Immature natural killer cell (primary cell): ENCODE measurements at regions not wholly inside any gene's neighbourhood (a gene's known extent, or its start where the extent isn't known, plus 50 kb on each side); places are given as distances from the start of the nearest gene placed in this dataset.

Experiments
- DNase-seq, 3 donors: peaks; one replicate each; pipeline ENCODE4 v3.0.0; 2022; ENCODE audit warnings: mixed read lengths in 1 of 3
- H3K27ac Mint-ChIP-seq, 6 donors: one replicate each; pipeline ENCODE4 v1.8.0; 2020; ENCODE audit warnings: mixed read lengths in 6 of 6, mild to moderate bottlenecking in 5 of 6, inconsistent platforms in 4 of 6, moderate library complexity in 3 of 6
- H3K27me3 Mint-ChIP-seq, 3 donors: one replicate each; pipeline ENCODE4 v1.8.0; 2020 to 2021; ENCODE audit warnings: low read depth in 3 of 3, mild to moderate bottlenecking in 3 of 3, mixed read lengths in 3 of 3, moderate library complexity in 3 of 3, inconsistent platforms in 1 of 3
- H3K36me3 Mint-ChIP-seq, 3 donors: one replicate each; pipeline ENCODE4 v1.8.0; 2020; ENCODE audit warnings: mixed read lengths in 3 of 3, inconsistent platforms in 2 of 3, mild to moderate bottlenecking in 2 of 3
- H3K4me1 Mint-ChIP-seq, 2 donors: one replicate each; pipeline ENCODE4 v1.8.0; 2020; ENCODE audit warnings: inconsistent platforms in 2 of 2, mild to moderate bottlenecking in 2 of 2, mixed read lengths in 2 of 2, moderate library complexity in 1 of 2
- H3K4me3 Mint-ChIP-seq, 5 donors: one replicate each; pipeline ENCODE4 v1.8.0; 2020; ENCODE audit warnings: mild to moderate bottlenecking in 5 of 5, mixed read lengths in 5 of 5, inconsistent platforms in 3 of 5, moderate library complexity in 3 of 5
- H3K9me3 Mint-ChIP-seq, 6 donors: one replicate each; pipeline ENCODE4 v1.8.0; 2020; ENCODE audit warnings: mild to moderate bottlenecking in 6 of 6, mixed read lengths in 6 of 6, inconsistent platforms in 4 of 6, moderate library complexity in 3 of 6

- Mint-ChIP-seq H3K36me3 (no peaks in the 10 kb centered on the region), H3K27ac (no peak overlapping the region), H3K9me3 (peaks cover 12 to 44% (median 21%) of the 10 kb centered on the region in 6 donors), H3K4me1 (no peaks in the 10 kb centered on the region), H3K4me3 (no peak overlapping the region), H3K27me3 (no peaks in the 10 kb centered on the region)
- no peak for DNase-seq
These were observed 1302.3 kb upstream of the CHAC2 start for GRCh38 chr2:52465287-52465686.

GRCh38 chr2:52463457-52463856, 1304.1 kb upstream of the CHAC2 start:
- H3K4me1 Mint-ChIP-seq, result no peaks in the 10 kb centered on the region
- no peak overlapping the region for H3K4me3 Mint-ChIP-seq
- peaks cover 14 to 47% (median 18%) of the 10 kb centered on the region in 6 donors for H3K9me3 Mint-ChIP-seq
- no peaks in the 10 kb centered on the region for H3K36me3 Mint-ChIP-seq
- DNase-seq, result no peak
- H3K27me3 Mint-ChIP-seq, result peaks cover 0 to 2% (median 0%) of the 10 kb centered on the region in 3 donors
- H3K27ac Mint-ChIP-seq, result no peak overlapping the region

GRCh38 chr2:52456561-52457377, 1310.8 kb upstream of the CHAC2 start:
- H3K27ac Mint-ChIP-seq, result no peak overlapping the region
- no peaks in the 10 kb centered on the region for H3K4me1 Mint-ChIP-seq
- peaks cover 0 to 2% (median 0%) of the 10 kb centered on the region in 3 donors for H3K27me3 Mint-ChIP-seq
- no peak overlapping the region for H3K4me3 Mint-ChIP-seq
- H3K9me3 Mint-ChIP-seq, result peaks cover 18 to 48% (median 24%) of the 10 kb centered on the region in 6 donors
- H3K36me3 Mint-ChIP-seq, result peaks cover 0 to 5% (median 0%) of the 10 kb centered on the region in 3 donors
- DNase-seq, result no peak

DNA sequence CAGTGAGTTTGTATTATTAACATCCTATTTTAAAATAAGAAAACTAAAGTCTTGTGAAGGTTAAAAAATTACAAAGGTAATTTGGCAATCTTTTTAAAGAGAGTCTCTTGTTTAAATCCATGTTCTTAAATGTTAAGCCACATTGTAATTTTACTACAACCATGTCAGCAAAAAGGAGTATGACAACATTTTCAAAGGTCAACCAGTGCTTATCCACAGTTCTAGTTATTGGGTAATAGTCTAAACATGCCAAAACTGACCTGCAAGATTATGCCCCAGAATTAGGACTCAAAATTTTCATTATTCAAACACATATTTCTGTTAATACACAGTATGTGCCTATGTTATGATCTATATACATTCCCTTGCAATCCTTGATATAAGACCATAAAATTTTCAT, 1312.6 kb upstream of the CHAC2 start:
- Mint-ChIP-seq H3K27ac (no peak overlapping the region), H3K9me3 (peaks cover 16 to 46% (median 25%) of the 10 kb centered on the region in 6 donors), H3K4me1 (no peaks in the 10 kb centered on the region), H3K4me3 (no peak overlapping the region), H3K27me3 (peaks cover 0 to 2% (median 0%) of the 10 kb centered on the region in 3 donors), H3K36me3 (peaks cover 0 to 5% (median 0%) of the 10 kb centered on the region in 3 donors)
- DNase-seq, result no peak

- Mint-ChIP-seq H3K4me3 (no peak overlapping the region), H3K9me3 (peaks cover 15 to 38% (median 27%) of the 10 kb centered on the region in 6 donors), H3K27me3 (no peaks in the 10 kb centered on the region), H3K36me3 (peaks cover 0 to 5% (median 0%) of the 10 kb centered on the region in 3 donors), H3K4me1 (no peaks in the 10 kb centered on the region), H3K27ac (no peak overlapping the region)
- DNase-seq, result no peak
These were observed 1315.4 kb upstream of the CHAC2 start for GRCh38 chr2:52452201-52452600.

DNA sequence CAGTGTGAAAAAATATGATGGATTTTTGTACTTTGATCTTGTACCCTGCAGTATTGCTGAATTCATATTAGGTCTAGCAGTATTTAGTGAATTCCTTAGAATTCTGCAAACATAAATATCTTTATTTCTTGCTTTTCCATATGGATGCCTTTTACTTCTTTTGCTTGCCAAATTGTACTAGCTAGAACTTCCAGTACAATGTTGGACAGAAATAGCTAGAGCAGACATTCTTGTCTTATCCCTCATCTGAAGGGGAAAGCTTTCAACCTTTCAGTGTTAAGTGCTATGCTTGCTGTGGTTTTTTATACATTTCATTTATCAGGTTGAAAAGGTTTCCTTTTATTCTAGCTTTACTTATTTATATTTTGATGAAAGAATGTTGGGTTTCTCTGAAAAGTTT, 1321.9 kb upstream of the CHAC2 start:
- H3K4me1 Mint-ChIP-seq, result no peaks in the 10 kb centered on the region
- H3K27me3 Mint-ChIP-seq, result peaks cover 0 to 3% (median 0%) of the 10 kb centered on the region in 3 donors
- DNase-seq, result no peak
- no peak overlapping the region for H3K4me3 Mint-ChIP-seq
- no peaks in the 10 kb centered on the region for H3K36me3 Mint-ChIP-seq
- H3K27ac Mint-ChIP-seq, result no peak overlapping the region
- peaks cover 6 to 24% (median 17%) of the 10 kb centered on the region in 6 donors for H3K9me3 Mint-ChIP-seq

DNA sequence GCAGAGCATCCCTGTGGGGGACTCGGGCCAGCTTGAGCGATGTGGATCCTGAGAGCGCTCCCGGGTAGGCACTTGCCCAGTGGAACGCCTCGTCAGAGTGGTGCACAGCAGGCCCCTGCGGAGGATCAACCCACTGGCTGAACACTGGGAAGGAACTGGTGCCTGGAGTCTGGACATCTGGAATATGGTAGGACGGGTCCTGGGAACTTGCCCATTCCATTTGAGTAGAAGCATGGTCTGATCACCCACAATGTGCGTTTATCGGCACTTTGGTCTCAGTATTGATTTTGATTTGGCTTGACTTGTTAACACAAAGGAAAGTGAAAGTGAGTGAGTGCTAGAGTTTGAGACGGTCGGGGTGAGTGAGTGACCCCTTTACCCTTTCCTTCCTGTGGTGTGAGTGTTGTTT, 1336.2 kb upstream of the CHAC2 start:
- peaks cover 12 to 34% (median 18%) of the 10 kb centered on the region in 6 donors for H3K9me3 Mint-ChIP-seq
- H3K36me3 Mint-ChIP-seq, result peaks cover 0 to 3% (median 0%) of the 10 kb centered on the region in 3 donors
- no peaks in the 10 kb centered on the region for H3K4me1 Mint-ChIP-seq
- H3K27ac Mint-ChIP-seq, result no peak overlapping the region
- no peak overlapping the region for H3K4me3 Mint-ChIP-seq
- H3K27me3 Mint-ChIP-seq, result peaks cover 0 to 3% (median 0%) of the 10 kb centered on the region in 3 donors
- no peak for DNase-seq

- Mint-ChIP-seq H3K9me3 (peaks cover 15 to 38% (median 16%) of the 10 kb centered on the region in 6 donors), H3K27ac (no peak overlapping the region), H3K27me3 (peaks cover 0 to 3% (median 0%) of the 10 kb centered on the region in 3 donors), H3K4me1 (no peaks in the 10 kb centered on the region), H3K4me3 (no peak overlapping the region), H3K36me3 (peaks cover 0 to 3% (median 0%) of the 10 kb centered on the region in 3 donors)
- no peak for DNase-seq
These were observed 1337.9 kb upstream of the CHAC2 start for GRCh38 chr2:52429740-52430139.

- Mint-ChIP-seq H3K27me3 (peaks cover 0 to 3% (median 0%) of the 10 kb centered on the region in 3 donors), H3K4me3 (no peak overlapping the region), H3K4me1 (no peaks in the 10 kb centered on the region), H3K9me3 (peaks cover 14 to 38% (median 17%) of the 10 kb centered on the region in 6 donors), H3K36me3 (peaks cover 0 to 3% (median 0%) of the 10 kb centered on the region in 3 donors), H3K27ac (no peak overlapping the region)
- no peak for DNase-seq
These were observed 1338.4 kb upstream of the CHAC2 start for GRCh38 chr2:52429171-52429570.

DNA sequence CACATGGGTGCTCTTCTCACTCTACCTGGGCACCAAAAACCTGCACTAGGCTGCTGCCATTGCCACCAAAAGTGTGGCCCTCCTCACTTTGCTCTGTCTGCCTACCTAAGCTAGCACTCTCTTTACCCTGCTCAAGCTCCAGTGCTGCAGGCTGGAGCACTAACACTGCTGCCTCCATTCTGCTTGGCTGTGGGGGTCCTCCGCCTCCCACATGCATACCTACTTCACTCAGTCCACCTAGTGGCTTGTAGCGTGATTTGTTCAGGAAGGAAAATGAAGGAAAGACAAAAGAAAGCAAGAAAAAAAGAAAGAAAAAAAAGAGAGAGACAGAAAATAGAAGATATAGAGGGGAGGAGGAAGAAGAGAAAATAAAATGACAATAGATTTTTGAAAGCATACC, 1339.4 kb upstream of the CHAC2 start:
- Mint-ChIP-seq H3K27ac (no peak overlapping the region), H3K4me3 (no peak overlapping the region), H3K27me3 (peaks cover 0 to 3% (median 0%) of the 10 kb centered on the region in 3 donors), H3K4me1 (no peaks in the 10 kb centered on the region), H3K9me3 (peaks cover 14 to 38% (median 16%) of the 10 kb centered on the region in 6 donors), H3K36me3 (peaks cover 0 to 3% (median 0%) of the 10 kb centered on the region in 3 donors)
- no peak for DNase-seq

DNA sequence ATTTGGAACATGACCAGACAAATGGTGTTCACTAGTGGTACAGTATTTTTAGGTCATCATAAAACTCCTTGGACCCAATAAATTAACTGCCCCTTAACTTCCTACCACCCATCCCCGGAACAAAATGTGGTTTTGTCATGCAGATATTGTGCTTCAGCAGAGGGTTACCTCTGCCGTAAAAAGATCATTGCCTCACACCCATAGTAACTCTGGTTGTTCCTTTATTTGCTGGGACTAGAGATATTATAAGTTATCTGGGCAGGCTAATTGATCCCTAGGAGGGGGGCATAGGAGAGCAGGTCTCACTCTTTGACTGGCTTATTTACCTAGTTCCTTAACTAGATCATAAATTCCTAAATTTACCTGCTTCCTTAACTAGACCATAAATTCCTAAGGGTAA, 1343.9 kb upstream of the CHAC2 start:
- Mint-ChIP-seq H3K27ac (no peak overlapping the region), H3K4me1 (no peaks in the 10 kb centered on the region), H3K36me3 (no peaks in the 10 kb centered on the region), H3K4me3 (no peak overlapping the region), H3K9me3 (peaks cover 5 to 39% (median 14%) of the 10 kb centered on the region in 6 donors), H3K27me3 (peaks cover 0 to 3% (median 0%) of the 10 kb centered on the region in 3 donors)
- no peak for DNase-seq

- DNase-seq, result no peak
- no peak overlapping the region for H3K4me3 Mint-ChIP-seq
- H3K36me3 Mint-ChIP-seq, result no peaks in the 10 kb centered on the region
- no peak overlapping the region for H3K27ac Mint-ChIP-seq
- H3K4me1 Mint-ChIP-seq, result no peaks in the 10 kb centered on the region
- peaks cover 5 to 44% (median 14%) of the 10 kb centered on the region in 6 donors for H3K9me3 Mint-ChIP-seq
- H3K27me3 Mint-ChIP-seq, result peaks cover 0 to 3% (median 0%) of the 10 kb centered on the region in 3 donors
These were observed 1344.5 kb upstream of the CHAC2 start for GRCh38 chr2:52423111-52423510.

DNA sequence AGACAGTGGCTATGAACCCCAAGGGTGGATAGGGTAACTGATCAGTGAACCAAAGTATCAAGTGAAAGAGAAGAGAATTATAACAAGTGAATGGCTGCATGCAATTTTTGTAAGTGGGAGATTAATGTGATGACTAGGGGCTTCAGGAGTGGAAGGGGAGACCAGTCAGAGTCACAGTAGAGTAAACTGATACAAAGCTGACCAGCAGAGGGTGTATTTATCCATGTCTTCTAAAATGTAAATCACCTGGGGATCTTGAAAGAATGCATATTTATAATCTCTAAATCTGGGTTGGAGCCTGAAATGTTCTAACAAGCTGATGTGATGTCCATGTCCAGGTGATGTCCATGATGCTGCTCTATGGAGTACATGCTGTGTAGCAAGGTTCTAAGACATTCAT, 1351.3 kb upstream of the CHAC2 start:
- Mint-ChIP-seq H3K36me3 (no peaks in the 10 kb centered on the region), H3K4me1 (no peaks in the 10 kb centered on the region), H3K27me3 (no peaks in the 10 kb centered on the region), H3K27ac (no peak overlapping the region), H3K9me3 (peaks cover 8 to 39% (median 18%) of the 10 kb centered on the region in 6 donors), H3K4me3 (no peak overlapping the region)
- DNase-seq, result no peak

GRCh38 chr2:52414561-52415295, 1352.9 kb upstream of the CHAC2 start:
- H3K36me3 Mint-ChIP-seq, result no peaks in the 10 kb centered on the region

More at GRCh38 chr2:52414561-52415295, 1352.9 kb upstream of the CHAC2 start:
- no peaks in the 10 kb centered on the region for H3K4me1 Mint-ChIP-seq
- H3K9me3 Mint-ChIP-seq, result peaks cover 13 to 33% (median 17%) of the 10 kb centered on the region in 6 donors
- H3K27me3 Mint-ChIP-seq, result peaks cover 0 to 2% (median 0%) of the 10 kb centered on the region in 3 donors
- H3K27ac Mint-ChIP-seq, result no peak overlapping the region
- H3K4me3 Mint-ChIP-seq, result no peak overlapping the region
- DNase-seq, result no peak
